Right lobe of liver (tissue), 4 donors: ENCODE measurements at regions not wholly inside any gene's neighbourhood (a gene's known extent, or its start where the extent isn't known, plus 50 kb on each side); places are given as distances from the start of the nearest gene placed in this dataset.

Experiments
- POLR2A ChIP-seq: fragments of 450-650 bp; IDR thresholded peaks from one replicate; pipeline ENCODE4 v1.6.1; 2017; ENCODE audit warnings: antibody characterized with exemption, mild to moderate bottlenecking
- TF ChIP-seq, protein P1 (sequence below), 4 donors: fragments of 200-600 bp in 3 of 4; fragments of 450-650 bp in 1 of 4; IDR thresholded peaks; one replicate each; pipeline versions ENCODE4 v1.5.1 to v1.8.0; 2016 to 2022; ENCODE audit warnings: antibody characterized with exemption in 4 of 4, mild to moderate bottlenecking in 2 of 4
- donor health status: DM: no; HTN: no; CAD: no.
- donor health status: DM: no; HTN: no; CAD: no.
- donor health status: DM: no; HTN: yes; CAD: no.

- TF ChIP-seq, protein P1, sequence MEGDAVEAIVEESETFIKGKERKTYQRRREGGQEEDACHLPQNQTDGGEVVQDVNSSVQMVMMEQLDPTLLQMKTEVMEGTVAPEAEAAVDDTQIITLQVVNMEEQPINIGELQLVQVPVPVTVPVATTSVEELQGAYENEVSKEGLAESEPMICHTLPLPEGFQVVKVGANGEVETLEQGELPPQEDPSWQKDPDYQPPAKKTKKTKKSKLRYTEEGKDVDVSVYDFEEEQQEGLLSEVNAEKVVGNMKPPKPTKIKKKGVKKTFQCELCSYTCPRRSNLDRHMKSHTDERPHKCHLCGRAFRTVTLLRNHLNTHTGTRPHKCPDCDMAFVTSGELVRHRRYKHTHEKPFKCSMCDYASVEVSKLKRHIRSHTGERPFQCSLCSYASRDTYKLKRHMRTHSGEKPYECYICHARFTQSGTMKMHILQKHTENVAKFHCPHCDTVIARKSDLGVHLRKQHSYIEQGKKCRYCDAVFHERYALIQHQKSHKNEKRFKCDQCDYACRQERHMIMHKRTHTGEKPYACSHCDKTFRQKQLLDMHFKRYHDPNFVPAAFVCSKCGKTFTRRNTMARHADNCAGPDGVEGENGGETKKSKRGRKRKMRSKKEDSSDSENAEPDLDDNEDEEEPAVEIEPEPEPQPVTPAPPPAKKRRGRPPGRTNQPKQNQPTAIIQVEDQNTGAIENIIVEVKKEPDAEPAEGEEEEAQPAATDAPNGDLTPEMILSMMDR (IDR thresholded peaks at IDR 0.05): no peak
- no peak for TF ChIP-seq POLR2A
Measured at GRCh38 chr6:120108061-120108795, 758.7 kb upstream of the MAN1A1 start.
